ENCODE measurements at regions not wholly inside any gene's neighbourhood (a gene's known extent, or its start where the extent isn't known, plus 50 kb on each side); places are given as distances from the start of the nearest gene placed in this dataset.
"Not testable (repeated sequence)": the region's sequence is repeated elsewhere in the genome, so short reads cannot be mapped to it uniquely, and the experiment has no call there.

GRCh38 chr1:31485166-31485565 is 72.2 kb downstream of the SERINC2 start:
- no peak for DNase-seq

GRCh38 chr1:31487143-31487542 is 74.1 kb downstream of the SERINC2 start:
- DNase-seq, result no peak

GRCh38 chr1:31487721-31488293 is 74.8 kb downstream of the SERINC2 start:
- DNase-seq, result no peak

- no peak for DNase-seq
These were observed 75.5 kb downstream of the SERINC2 start for GRCh38 chr1:31488528-31488927.

- not testable (repeated sequence) for DNase-seq
These were observed 76.6 kb downstream of the SERINC2 start for GRCh38 chr1:31489575-31489974.

GRCh38 chr1:31490596-31490995 is 77.6 kb downstream of the SERINC2 start:
- DNase-seq, result not testable (repeated sequence)

GRCh38 chr1:31495351-31495750 is 81.0 kb upstream of the TINAGL1 start:
- not testable (repeated sequence) for DNase-seq

- not testable (repeated sequence) for DNase-seq
These were observed 80.5 kb upstream of the TINAGL1 start for GRCh38 chr1:31495770-31496169.

GRCh38 chr1:31497601-31498000 is 78.7 kb upstream of the TINAGL1 start:
- DNase-seq, result no peak

- DNase-seq, result no peak
These were observed 77.8 kb upstream of the TINAGL1 start for GRCh38 chr1:31498376-31499040.

GRCh38 chr1:31501505-31501904 is 74.8 kb upstream of the TINAGL1 start:
- DNase-seq, result no peak

GRCh38 chr1:31502253-31502652 is 74.1 kb upstream of the TINAGL1 start:
- DNase-seq, result no peak

- DNase-seq, result no peak
These were observed 73.3 kb upstream of the TINAGL1 start for GRCh38 chr1:31502926-31503511.

GRCh38 chr1:31503570-31503969 is 72.7 kb upstream of the TINAGL1 start:
- DNase-seq, result no peak

- DNase-seq, result no peak
These were observed 72.3 kb upstream of the TINAGL1 start for GRCh38 chr1:31504001-31504400.

GRCh38 chr1:31505911-31506497 is 70.3 kb upstream of the TINAGL1 start:
- DNase-seq, result peak; percentile 42

GRCh38 chr1:31507221-31507620 is 69.1 kb upstream of the TINAGL1 start:
- DNase-seq, result no peak

GRCh38 chr1:31507676-31508530 is 68.4 kb upstream of the TINAGL1 start:
- DNase-seq, result no peak

- no peak for DNase-seq
These were observed 66.9 kb upstream of the TINAGL1 start for GRCh38 chr1:31509124-31510072.

- DNase-seq, result no peak
These were observed 66.0 kb upstream of the TINAGL1 start for GRCh38 chr1:31510304-31510703.

- DNase-seq, result no peak
These were observed 65.2 kb upstream of the TINAGL1 start for GRCh38 chr1:31510853-31511789.
